Heart left ventricle (tissue), 13 donors: ENCODE measurements at regions not wholly inside any gene's neighbourhood (a gene's known extent, or its start where the extent isn't known, plus 50 kb on each side); places are given as distances from the start of the nearest gene placed in this dataset.

ENCODE experiments used
- CTCF ChIP-seq, 12 donors: fragments of 200-600 bp; sonication (generic) in 4 of 12; IDR thresholded peaks; one replicate each; pipeline versions ENCODE4 v1.5.0 to v1.8.0; 2018 to 2022; ENCODE audit warnings: antibody characterized with exemption in 12 of 12, mild to moderate bottlenecking in 5 of 12
- POLR2A ChIP-seq, 2 donors: fragments of 450-650 bp; IDR thresholded peaks; one replicate each; pipeline ENCODE4 v1.6.1; 2017; ENCODE audit warnings: antibody characterized with exemption in 2 of 2, mild to moderate bottlenecking in 2 of 2, moderate library complexity in 2 of 2
- donor health status: ischemic (EF 13 %, LVEDD 7.1; RV severe dilation, severe dysfunction).
- donor health status: DM: no; HTN: yes; CAD: no.
- donor health status: DM: no; HTN: no; CAD: no.
- donor health status: ischemic (EF 25% LVEDD 6.9; RV normal size, moderate dysfunction).
- donor health status: ischemic (EF 25% LVEDD 5.7; RV mildly dilated, moderate dysfunction).
- donor health status: ischemic (EF 35%, LVEDD 5.7; RV mildly dilated, moderate dysfunction).
- donor health status: nonischemic (EF 11% LVEDD 7.7; RV severe dilation, severe dysfunction).
- donor health status: DM: yes; HTN: yes; CAD: no.
- donor health status: PGD.
- donor health status: ischemic (EF 29% LVEDD 5.4; RV normal size, mild dysfunction).
- donor health status: nonischemic (EF 23%, LVEDD 6.1; RV moderate dilation, normal function).

- TF ChIP-seq CTCF (IDR thresholded peaks at IDR 0.05) (no peak), POLR2A (IDR thresholded peaks at IDR 0.05) (no peak)
These were observed 327.6 kb downstream of the TBC1D4 start for GRCh38 chr13:75154331-75154730.
